Activated CD8-positive, alpha-beta memory T cell treated with anti-CD3 and anti-CD28 coated beads, Interleukin-2, amount 50 U/mL, for 48 hours (primary cell): ENCODE measurements at regions not wholly inside any gene's neighbourhood (a gene's known extent, or its start where the extent isn't known, plus 50 kb on each side); places are given as distances from the start of the nearest gene placed in this dataset.
"Not testable (repeated sequence)": the region's sequence is repeated elsewhere in the genome, so short reads cannot be mapped to it uniquely, and the experiment has no call there.

Source experiments
- DNase-seq: peaks from one replicate; pipeline ENCODE4 v3.0.0-alpha.2; 2020

- DNase-seq: no peak
Measured at GRCh38 chr11:36736103-36736502, 138.1 kb upstream of the RAG2 start.

GRCh38 chr11:36733721-36734120 is 135.7 kb upstream of the RAG2 start:
- not testable (repeated sequence) for DNase-seq

GRCh38 chr11:36730761-36731160 is 132.7 kb upstream of the RAG2 start:
- no peak for DNase-seq

GRCh38 chr11:36729825-36730224 is 131.8 kb upstream of the RAG2 start:
- DNase-seq: no peak

GRCh38 chr11:36726420-36726819 is 128.4 kb upstream of the RAG2 start:
- no peak for DNase-seq

GRCh38 chr11:36724742-36725385 is 126.8 kb upstream of the RAG2 start:
- DNase-seq: no peak

GRCh38 chr11:36722421-36722820 is 124.4 kb upstream of the RAG2 start:
- DNase-seq: no peak

GRCh38 chr11:36719358-36720107 is 121.5 kb upstream of the RAG2 start:
- DNase-seq: no peak

GRCh38 chr11:36718451-36718850 is 120.4 kb upstream of the RAG2 start:
- no peak for DNase-seq

- no peak for DNase-seq
Measured at GRCh38 chr11:36713715-36714114, 115.7 kb upstream of the RAG2 start.

GRCh38 chr11:36711104-36711825 is 113.2 kb upstream of the RAG2 start:
- DNase-seq: no peak
